Fibroblast of upper back skin (primary cell): ENCODE measurements at regions not wholly inside any gene's neighbourhood (a gene's known extent, or its start where the extent isn't known, plus 50 kb on each side); places are given as distances from the start of the nearest gene placed in this dataset.
A peak's percentile ranks its signal among the peaks of the same experiment; 100 is the strongest.

Experiments
- DNase-seq: peaks from one replicate; pipeline ENCODE4 v3.0.0-alpha.2; 2013

- peak; percentile 95 for DNase-seq
These were observed 233.6 kb upstream of the BMP2 start for GRCh38 chr20:6533761-6534479.

GRCh38 chr20:6533351-6533750 is 234.1 kb upstream of the BMP2 start:
- peak; percentile 27 for DNase-seq

- no peak for DNase-seq
These were observed 236.6 kb upstream of the BMP2 start for GRCh38 chr20:6530779-6531315.

GRCh38 chr20:6530254-6530653 is 237.2 kb upstream of the BMP2 start:
- DNase-seq = no peak

- DNase-seq = peak; percentile 27
These were observed 241.8 kb upstream of the BMP2 start for GRCh38 chr20:6525447-6526303.

GRCh38 chr20:6524305-6524704 is 243.2 kb upstream of the BMP2 start:
- DNase-seq = no peak

GRCh38 chr20:6519556-6519955 is 247.9 kb upstream of the BMP2 start:
- DNase-seq = peak; percentile 26

- DNase-seq = no peak
These were observed 252.2 kb upstream of the BMP2 start for GRCh38 chr20:6515261-6515660.

- DNase-seq = no peak
These were observed 253.9 kb upstream of the BMP2 start for GRCh38 chr20:6513599-6513998.

- no peak for DNase-seq
These were observed 258.1 kb upstream of the BMP2 start for GRCh38 chr20:6509374-6509773.

GRCh38 chr20:6506906-6507305 is 260.6 kb upstream of the BMP2 start:
- no peak for DNase-seq

GRCh38 chr20:6504826-6505225 is 262.7 kb upstream of the BMP2 start:
- DNase-seq = no peak

- DNase-seq = no peak
These were observed 263.3 kb upstream of the BMP2 start for GRCh38 chr20:6504179-6504578.

GRCh38 chr20:6502999-6503398 is 264.5 kb upstream of the BMP2 start:
- DNase-seq = no peak

- DNase-seq = no peak
These were observed 265.3 kb upstream of the BMP2 start for GRCh38 chr20:6502219-6502618.

- DNase-seq = peak; percentile 53
These were observed 266.4 kb upstream of the BMP2 start for GRCh38 chr20:6501061-6501460.

GRCh38 chr20:6499566-6499965 is 267.9 kb upstream of the BMP2 start:
- no peak for DNase-seq

GRCh38 chr20:6496874-6497273 is 270.6 kb upstream of the BMP2 start:
- no peak for DNase-seq

- no peak for DNase-seq
These were observed 271.6 kb upstream of the BMP2 start for GRCh38 chr20:6495907-6496306.

GRCh38 chr20:6492271-6493055 is 275.0 kb upstream of the BMP2 start:
- DNase-seq = no peak

GRCh38 chr20:6490849-6491248 is 276.6 kb upstream of the BMP2 start:
- no peak for DNase-seq

- DNase-seq = no peak
These were observed 277.9 kb upstream of the BMP2 start for GRCh38 chr20:6489361-6490171.
